ENCODE measurements at regions not wholly inside any gene's neighbourhood (a gene's known extent, or its start where the extent isn't known, plus 50 kb on each side); places are given as distances from the start of the nearest gene placed in this dataset.

- no peak for DNase-seq (ENCODE audit: low read depth)
- TF ChIP-seq CTCF (IDR thresholded peaks at IDR 0.05; ENCODE audit: insufficient read depth, low read length) = no peak
- no peak overlapping the region for H3K4me3 ChIP-seq (ENCODE audit: low read depth, low read length)
Observed at GRCh38 chr22:44391481-44392445, 79.0 kb upstream of the SHISAL1 start.

- no peak for TF ChIP-seq CTCF (IDR thresholded peaks at IDR 0.05; ENCODE audit: insufficient read depth, low read length)
- no peak for DNase-seq (ENCODE audit: low read depth)
- no peak overlapping the region for H3K4me3 ChIP-seq (ENCODE audit: low read depth, low read length)
Observed at GRCh38 chr22:44391015-44391414, 78.3 kb upstream of the SHISAL1 start.

GRCh38 chr22:44390613-44390970 lies 77.8 kb upstream of the SHISAL1 start:
- no peak overlapping the region for H3K4me3 ChIP-seq (ENCODE audit: low read depth, low read length)
- DNase-seq (ENCODE audit: low read depth) = no peak
- TF ChIP-seq CTCF (IDR thresholded peaks at IDR 0.05; ENCODE audit: insufficient read depth, low read length) = no peak

GRCh38 chr22:44389926-44390612 lies 77.3 kb upstream of the SHISAL1 start:
- H3K4me3 ChIP-seq (ENCODE audit: low read depth, low read length) = no peak overlapping the region
- no peak for TF ChIP-seq CTCF (IDR thresholded peaks at IDR 0.05; ENCODE audit: insufficient read depth, low read length)
- no peak for DNase-seq (ENCODE audit: low read depth)

- no peak for TF ChIP-seq CTCF (IDR thresholded peaks at IDR 0.05; ENCODE audit: insufficient read depth, low read length)
- H3K4me3 ChIP-seq (ENCODE audit: low read depth, low read length) = no peak overlapping the region
- no peak for DNase-seq (ENCODE audit: low read depth)
Observed at GRCh38 chr22:44389181-44389580, 76.4 kb upstream of the SHISAL1 start.

- no peak for TF ChIP-seq CTCF (IDR thresholded peaks at IDR 0.05; ENCODE audit: insufficient read depth, low read length)
- DNase-seq (ENCODE audit: low read depth) = no peak
- no peak overlapping the region for H3K4me3 ChIP-seq (ENCODE audit: low read depth, low read length)
Observed at GRCh38 chr22:44387486-44387885, 74.7 kb upstream of the SHISAL1 start.
